HepG2 (cell line): ENCODE measurements at regions not wholly inside any gene's neighbourhood (a gene's known extent, or its start where the extent isn't known, plus 50 kb on each side); places are given as distances from the start of the nearest gene placed in this dataset.

Experiments
- ATF1 ChIP-seq: IDR thresholded peaks from 2 replicates; pipeline ENCODE4 v1.6.1; 2016; ENCODE audit warnings: mild to moderate bottlenecking, control low read depth
- SMAD3 ChIP-seq: sonication (generic); formaldehyde crosslinking; IDR thresholded peaks from 2 replicates; pipeline ENCODE4 v1.4.0; 2020; ENCODE audit warnings: missing genetic modification reagents
- TF ChIP-seq, protein P1 (sequence below): sonication (generic); formaldehyde crosslinking; IDR thresholded peaks from 2 replicates; pipeline ENCODE4 v1.5.0; 2020; ENCODE audit warnings: mild to moderate bottlenecking, missing genetic modification reagents, moderate library complexity
- TF ChIP-seq, protein P2 (sequence below): sonication (generic); formaldehyde crosslinking; IDR thresholded peaks from 2 replicates; pipeline ENCODE4 v1.4.0; 2020; ENCODE audit warnings: missing genetic modification reagents, borderline replicate concordance
- TF ChIP-seq, protein P3 (sequence below): sonication (generic); formaldehyde crosslinking; IDR thresholded peaks from 2 replicates; pipeline ENCODE4 v1.4.0; 2020; ENCODE audit warnings: missing genetic modification reagents
- TF ChIP-seq, protein P4 (sequence below), 2 experiments: sonication (generic) in 1 of 2; formaldehyde crosslinking in 1 of 2; IDR thresholded peaks; 2 replicates each; pipeline versions ENCODE4 v1.5.1 to v1.6.1; 2011 to 2020; ENCODE audit warnings: borderline replicate concordance in 1 of 2, low read depth in 1 of 2, low read length in 1 of 2, mild to moderate bottlenecking in 1 of 2, missing genetic modification reagents in 1 of 2, moderate library complexity in 1 of 2

GRCh38 chr15:98147415-98147814 lies 186.9 kb downstream of the ARRDC4 start:
- TF ChIP-seq, protein P1, sequence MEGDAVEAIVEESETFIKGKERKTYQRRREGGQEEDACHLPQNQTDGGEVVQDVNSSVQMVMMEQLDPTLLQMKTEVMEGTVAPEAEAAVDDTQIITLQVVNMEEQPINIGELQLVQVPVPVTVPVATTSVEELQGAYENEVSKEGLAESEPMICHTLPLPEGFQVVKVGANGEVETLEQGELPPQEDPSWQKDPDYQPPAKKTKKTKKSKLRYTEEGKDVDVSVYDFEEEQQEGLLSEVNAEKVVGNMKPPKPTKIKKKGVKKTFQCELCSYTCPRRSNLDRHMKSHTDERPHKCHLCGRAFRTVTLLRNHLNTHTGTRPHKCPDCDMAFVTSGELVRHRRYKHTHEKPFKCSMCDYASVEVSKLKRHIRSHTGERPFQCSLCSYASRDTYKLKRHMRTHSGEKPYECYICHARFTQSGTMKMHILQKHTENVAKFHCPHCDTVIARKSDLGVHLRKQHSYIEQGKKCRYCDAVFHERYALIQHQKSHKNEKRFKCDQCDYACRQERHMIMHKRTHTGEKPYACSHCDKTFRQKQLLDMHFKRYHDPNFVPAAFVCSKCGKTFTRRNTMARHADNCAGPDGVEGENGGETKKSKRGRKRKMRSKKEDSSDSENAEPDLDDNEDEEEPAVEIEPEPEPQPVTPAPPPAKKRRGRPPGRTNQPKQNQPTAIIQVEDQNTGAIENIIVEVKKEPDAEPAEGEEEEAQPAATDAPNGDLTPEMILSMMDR (CRISPR knock-in tag): no peak
- TF ChIP-seq, protein P2, sequence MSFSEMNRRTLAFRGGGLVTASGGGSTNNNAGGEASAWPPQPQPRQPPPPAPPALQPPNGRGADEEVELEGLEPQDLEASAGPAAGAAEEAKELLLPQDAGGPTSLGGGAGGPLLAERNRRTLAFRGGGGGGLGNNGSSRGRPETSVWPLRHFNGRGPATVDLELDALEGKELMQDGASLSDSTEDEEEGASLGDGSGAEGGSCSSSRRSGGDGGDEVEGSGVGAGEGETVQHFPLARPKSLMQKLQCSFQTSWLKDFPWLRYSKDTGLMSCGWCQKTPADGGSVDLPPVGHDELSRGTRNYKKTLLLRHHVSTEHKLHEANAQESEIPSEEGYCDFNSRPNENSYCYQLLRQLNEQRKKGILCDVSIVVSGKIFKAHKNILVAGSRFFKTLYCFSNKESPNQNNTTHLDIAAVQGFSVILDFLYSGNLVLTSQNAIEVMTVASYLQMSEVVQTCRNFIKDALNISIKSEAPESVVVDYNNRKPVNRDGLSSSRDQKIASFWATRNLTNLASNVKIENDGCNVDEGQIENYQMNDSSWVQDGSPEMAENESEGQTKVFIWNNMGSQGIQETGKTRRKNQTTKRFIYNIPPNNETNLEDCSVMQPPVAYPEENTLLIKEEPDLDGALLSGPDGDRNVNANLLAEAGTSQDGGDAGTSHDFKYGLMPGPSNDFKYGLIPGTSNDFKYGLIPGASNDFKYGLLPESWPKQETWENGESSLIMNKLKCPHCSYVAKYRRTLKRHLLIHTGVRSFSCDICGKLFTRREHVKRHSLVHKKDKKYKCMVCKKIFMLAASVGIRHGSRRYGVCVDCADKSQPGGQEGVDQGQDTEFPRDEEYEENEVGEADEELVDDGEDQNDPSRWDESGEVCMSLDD (CRISPR knock-in tag): no peak
- TF ChIP-seq SMAD3 (CRISPR knock-in tag) (no peak), ATF1 (CRISPR knock-in tag) (no peak)
- TF ChIP-seq, protein P3, sequence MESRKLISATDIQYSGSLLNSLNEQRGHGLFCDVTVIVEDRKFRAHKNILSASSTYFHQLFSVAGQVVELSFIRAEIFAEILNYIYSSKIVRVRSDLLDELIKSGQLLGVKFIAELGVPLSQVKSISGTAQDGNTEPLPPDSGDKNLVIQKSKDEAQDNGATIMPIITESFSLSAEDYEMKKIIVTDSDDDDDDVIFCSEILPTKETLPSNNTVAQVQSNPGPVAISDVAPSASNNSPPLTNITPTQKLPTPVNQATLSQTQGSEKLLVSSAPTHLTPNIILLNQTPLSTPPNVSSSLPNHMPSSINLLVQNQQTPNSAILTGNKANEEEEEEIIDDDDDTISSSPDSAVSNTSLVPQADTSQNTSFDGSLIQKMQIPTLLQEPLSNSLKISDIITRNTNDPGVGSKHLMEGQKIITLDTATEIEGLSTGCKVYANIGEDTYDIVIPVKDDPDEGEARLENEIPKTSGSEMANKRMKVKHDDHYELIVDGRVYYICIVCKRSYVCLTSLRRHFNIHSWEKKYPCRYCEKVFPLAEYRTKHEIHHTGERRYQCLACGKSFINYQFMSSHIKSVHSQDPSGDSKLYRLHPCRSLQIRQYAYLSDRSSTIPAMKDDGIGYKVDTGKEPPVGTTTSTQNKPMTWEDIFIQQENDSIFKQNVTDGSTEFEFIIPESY (CRISPR knock-in tag): no peak
- TF ChIP-seq, protein P4, sequence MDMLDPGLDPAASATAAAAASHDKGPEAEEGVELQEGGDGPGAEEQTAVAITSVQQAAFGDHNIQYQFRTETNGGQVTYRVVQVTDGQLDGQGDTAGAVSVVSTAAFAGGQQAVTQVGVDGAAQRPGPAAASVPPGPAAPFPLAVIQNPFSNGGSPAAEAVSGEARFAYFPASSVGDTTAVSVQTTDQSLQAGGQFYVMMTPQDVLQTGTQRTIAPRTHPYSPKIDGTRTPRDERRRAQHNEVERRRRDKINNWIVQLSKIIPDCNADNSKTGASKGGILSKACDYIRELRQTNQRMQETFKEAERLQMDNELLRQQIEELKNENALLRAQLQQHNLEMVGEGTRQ (IDR thresholded peaks at IDR 0.05; ENCODE audit: low read depth, low read length): no peak
- TF ChIP-seq, protein P4 (CRISPR knock-in tag; IDR thresholded peaks at IDR 0.05; ENCODE audit: borderline replicate concordance): no peak
